GM12875 (cell line): ENCODE measurements at regions not wholly inside any gene's neighbourhood (a gene's known extent, or its start where the extent isn't known, plus 50 kb on each side); places are given as distances from the start of the nearest gene placed in this dataset.

Experiments
- H3K4me3 ChIP-seq: one replicate; pipeline ENCODE4 v1.5.1; 2011; ENCODE audit warnings: low read depth, low read length, control low read depth
- CTCF ChIP-seq: IDR thresholded peaks from 2 replicates; pipeline ENCODE4 v1.5.1; 2011; ENCODE audit warnings: low read depth, mild to moderate bottlenecking, control low read depth, inconsistent platforms, low read length, moderate library complexity, borderline replicate concordance; ENCODE audit not compliant: insufficient read depth

DNA sequence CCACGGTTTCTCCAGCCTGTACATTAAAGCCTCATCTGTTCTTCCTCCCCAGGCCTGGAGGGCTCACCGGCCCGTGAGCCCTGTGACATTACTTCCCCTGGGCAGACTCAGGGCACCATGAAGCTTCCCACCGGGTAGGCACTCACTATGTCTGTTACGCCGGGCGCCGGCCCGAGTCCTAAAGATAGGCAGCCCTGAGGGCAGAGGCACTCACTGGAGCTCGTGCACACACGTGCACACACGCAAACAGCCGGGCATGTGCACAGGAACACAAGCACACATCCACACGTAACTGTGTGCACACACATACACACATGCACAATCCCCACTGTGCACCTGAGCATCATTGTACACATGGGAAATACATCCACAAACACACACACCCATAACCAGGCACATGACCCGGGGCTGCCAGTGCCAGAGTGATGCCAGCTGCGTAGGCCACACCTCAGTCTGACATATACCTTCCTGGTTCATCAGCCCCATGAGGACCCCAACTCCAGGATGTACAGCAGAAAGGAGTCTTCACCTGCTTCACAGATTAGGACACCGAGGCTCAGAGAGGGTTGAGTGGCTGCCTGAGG is 83.7 kb downstream of the YTHDF1 start:
- no peak overlapping the region for H3K4me3 ChIP-seq
- TF ChIP-seq CTCF: no peak

GRCh38 chr20:63130658-63131577 is 85.0 kb downstream of the YTHDF1 start:
- H3K4me3 ChIP-seq: no peak overlapping the region
- no peak for TF ChIP-seq CTCF

DNA sequence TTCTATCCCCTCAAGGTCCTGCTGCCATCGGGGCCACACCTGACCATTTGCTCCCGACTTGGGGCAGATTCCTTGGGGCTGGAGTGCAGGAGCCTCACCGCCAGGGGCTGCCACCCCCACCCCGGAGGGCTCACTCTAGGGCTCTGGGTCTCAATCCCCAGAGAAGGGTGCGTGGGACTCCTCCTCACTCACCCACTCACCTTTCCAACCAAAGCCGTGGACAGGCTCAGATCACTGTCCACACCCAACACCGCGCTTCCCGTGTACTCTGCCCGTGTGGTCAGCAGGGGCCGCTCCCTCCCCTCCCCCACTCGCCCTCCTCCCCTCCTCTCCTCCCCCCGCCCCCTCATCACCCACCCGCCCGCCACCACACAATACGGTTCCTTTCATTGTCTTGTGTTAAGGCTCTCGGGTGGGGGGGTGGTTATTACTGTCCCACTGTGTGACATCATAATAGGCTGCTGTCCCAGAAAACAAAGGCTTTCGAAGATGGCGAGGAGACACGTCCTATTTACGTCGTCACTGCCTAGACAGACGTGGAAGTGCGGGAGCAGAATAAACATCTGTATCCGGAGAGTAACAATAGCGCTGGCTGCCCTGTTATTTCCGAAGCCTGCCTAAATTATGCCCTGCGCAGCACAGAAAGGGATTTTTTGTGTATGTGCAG is 85.8 kb downstream of the YTHDF1 start:
- H3K4me3 ChIP-seq: no peak overlapping the region
- no peak for TF ChIP-seq CTCF

GRCh38 chr20:63129376-63129965 is 86.5 kb downstream of the YTHDF1 start:
- no peak overlapping the region for H3K4me3 ChIP-seq
- TF ChIP-seq CTCF: no peak

DNA sequence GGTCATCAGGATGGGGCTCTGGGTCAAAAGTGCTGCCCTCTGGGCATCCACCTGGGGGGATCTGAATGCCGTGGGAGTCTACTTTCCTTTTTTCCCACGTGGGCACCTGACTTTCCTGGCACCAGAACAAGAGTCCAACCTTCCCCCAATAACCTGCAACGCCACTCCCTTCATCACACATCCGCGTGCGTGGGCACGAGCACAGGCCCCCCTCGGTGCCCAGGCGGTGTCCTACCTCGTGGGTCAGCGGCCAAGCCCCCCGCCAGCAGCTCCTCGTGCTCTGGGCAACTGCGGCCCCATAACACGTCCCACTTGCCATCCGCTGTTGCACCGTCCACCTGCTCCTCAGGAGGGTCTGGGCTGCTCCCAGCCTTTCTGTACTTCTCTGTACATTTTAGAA is 87.0 kb downstream of the YTHDF1 start:
- H3K4me3 ChIP-seq: no peak overlapping the region
- no peak for TF ChIP-seq CTCF

GRCh38 chr20:63128367-63128766 is 87.6 kb downstream of the YTHDF1 start:
- TF ChIP-seq CTCF: no peak
- no peak overlapping the region for H3K4me3 ChIP-seq
